ENCODE measurements at regions not wholly inside any gene's neighbourhood (a gene's known extent, or its start where the extent isn't known, plus 50 kb on each side); places are given as distances from the start of the nearest gene placed in this dataset.

DNA sequence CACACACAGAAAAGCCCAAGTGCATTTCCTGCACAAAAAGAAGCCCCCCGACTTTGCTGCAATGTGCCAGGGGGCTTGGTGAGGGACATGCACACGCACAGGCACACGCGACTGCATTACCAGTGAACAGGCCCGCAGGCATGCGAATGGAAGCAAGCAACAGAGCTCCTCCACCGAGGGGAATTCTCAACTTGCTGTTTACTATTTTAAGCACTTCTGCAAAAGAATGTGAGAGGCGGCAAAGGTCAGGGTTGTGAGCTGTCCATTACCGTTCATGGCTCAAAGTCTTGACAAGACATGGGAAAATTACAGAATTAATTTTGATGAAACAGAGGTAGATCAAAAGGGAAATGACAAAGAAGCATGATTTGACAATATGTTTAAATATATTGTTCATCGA, 342.5 kb upstream of the NOCT start:
- no peak for TF ChIP-seq TAF1 (IDR thresholded peaks at IDR 0.05; ENCODE audit: borderline replicate concordance, insufficient read depth, low read length)
- TF ChIP-seq POLR2AphosphoS5 (IDR thresholded peaks at IDR 0.05; ENCODE audit: low read depth, low read length): no peak

Data from PFSK-1 (cell line).